HCT116 (cell line): ENCODE measurements at regions not wholly inside any gene's neighbourhood (a gene's known extent, or its start where the extent isn't known, plus 50 kb on each side); places are given as distances from the start of the nearest gene placed in this dataset.

Experiments used
- ATAC-seq: fragments of 200-7000 bp; cut with Tn5 transposase; 2 replicates; pipeline ENCODE4 v1.9.1; 2020; ENCODE audit warnings: mild to moderate bottlenecking, moderate library complexity
- BruUV-seq: library from RNA; stranded (reverse); fragments of 400-500 nt; replicated peaks from 2 replicates; lab custom pipeline; 2021; lab: Mats Ljungman, UMichigan
- CTCF ChIA-PET: fragments of 300-600 bp; sonication (Branson Sonifier 250); formaldehyde crosslinking; loops from one replicate; lab custom pipeline; 2021; ENCODE audit warnings: antibody characterized with exemption; lab: Charles Lee
- POLR2A ChIA-PET: fragments of 300-600, 350-600 bp; sonication (Branson Sonifier 250); formaldehyde crosslinking; loops from one replicate; lab custom pipeline; 2021; ENCODE audit warnings: antibody characterized with exemption; lab: Charles Lee
- RAD21 ChIA-PET, 2 experiments: fragments of 300-600 bp; sonication (Branson Sonifier 250); formaldehyde crosslinking; loops; one replicate each; lab custom pipeline; 2023; ENCODE audit warnings: low total read pairs in 2 of 2; ENCODE audit not compliant: uncharacterized antibody in 2 of 2, unreplicated experiment in 2 of 2, low non-redundant PET in 1 of 2; lab: Charles Lee
- DNase-seq: peaks from one replicate; pipeline ENCODE4 v3.0.0-alpha.2; 2010; ENCODE audit warnings: low read depth, low spot score
- H2AFZ ChIP-seq: fragments of 200-600 bp; shearing (Covaris generic), sonication (generic); 2 replicates; pipeline ENCODE4 v1.6.1; 2017; ENCODE audit warnings: low read depth, mixed run types, mixed read lengths, antibody characterized with exemption, low read length; ENCODE audit not compliant: poor library complexity, severe bottlenecking
- H3K27ac ChIP-seq: 2 replicates; pipeline ENCODE4 v1.5.1; 2012; ENCODE audit warnings: low read depth, low read length
- H3K27me3 ChIP-seq: fragments of 200-600 bp; sonication (generic); 2 replicates; pipeline ENCODE4 v1.6.1; 2016; ENCODE audit warnings: mixed run types, low read length, mixed read lengths; ENCODE audit not compliant: insufficient read depth
- H3K36me3 ChIP-seq, 2 experiments: fragments of 200-500 bp in 1 of 2; fragments of 200-600 bp in 1 of 2; sonication (Bioruptor generic) in 1 of 2; sonication (generic) in 1 of 2; 2 replicates each; pipeline versions ENCODE4 v1.5.1 to v1.6.1; 2014 to 2016; ENCODE audit warnings: low read length in 2 of 2, inconsistent platforms in 1 of 2, mixed read lengths in 1 of 2, mixed run types in 1 of 2; ENCODE audit not compliant: insufficient read depth in 2 of 2, control insufficient read depth in 1 of 2
- H3K4me1 ChIP-seq, 2 experiments: fragments of 200-600 bp in 1 of 2; sonication (generic) in 1 of 2; 2 replicates each; pipeline versions ENCODE4 v1.5.1 to v1.6.1; 2012 to 2017; ENCODE audit warnings: low read length in 2 of 2, inconsistent platforms in 1 of 2, mild to moderate bottlenecking in 1 of 2, mixed read lengths in 1 of 2, mixed run types in 1 of 2, moderate library complexity in 1 of 2; ENCODE audit not compliant: insufficient read depth in 2 of 2, control insufficient read depth in 1 of 2
- H3K4me2 ChIP-seq: fragments of 200-600 bp; sonication (generic); 2 replicates; pipeline ENCODE4 v1.6.1; 2017; ENCODE audit warnings: mixed run types, low read length, mixed read lengths
- H3K4me3 ChIP-seq, 2 experiments: fragments of 200-600 bp in 1 of 2; sonication (generic) in 1 of 2; replicated peaks in 1 of 2; 2 replicates each; pipeline ENCODE4 v1.5.1; 2011 to 2016; ENCODE audit warnings: low read length in 2 of 2, control low read depth in 1 of 2, low read depth in 1 of 2, mild to moderate bottlenecking in 1 of 2, mixed read lengths in 1 of 2, mixed run types in 1 of 2
- H3K79me2 ChIP-seq: fragments of 200-600 bp; sonication (generic); 2 replicates; pipeline ENCODE4 v1.6.1; 2017; ENCODE audit warnings: mild to moderate bottlenecking, mixed run types, low read length, moderate library complexity, mixed read lengths; ENCODE audit not compliant: insufficient read depth
- H3K9ac ChIP-seq: fragments of 200-600 bp; sonication (generic); 2 replicates; pipeline ENCODE4 v1.6.1; 2016; ENCODE audit warnings: low read length, mixed read lengths
- H3K9me2 ChIP-seq: fragments of 200-600 bp; sonication (generic), shearing (Covaris generic); 2 replicates; pipeline ENCODE4 v1.6.1; 2017; ENCODE audit warnings: mixed run types, mild to moderate bottlenecking, moderate library complexity; ENCODE audit not compliant: insufficient read depth
- H3K9me3 ChIP-seq, 2 experiments: fragments of 200-500 bp in 1 of 2; fragments of 200-600 bp in 1 of 2; sonication (Bioruptor generic) in 1 of 2; sonication (generic) in 1 of 2; 2 replicates each; pipeline ENCODE4 v1.6.1; 2014 to 2017; ENCODE audit warnings: low read length in 2 of 2, mixed read lengths in 2 of 2, inconsistent platforms in 1 of 2, low read depth in 1 of 2, mild to moderate bottlenecking in 1 of 2, mixed run types in 1 of 2, moderate library complexity in 1 of 2; ENCODE audit not compliant: control insufficient read depth in 1 of 2, insufficient read depth in 1 of 2
- H4K20me1 ChIP-seq: fragments of 200-600 bp; sonication (generic), shearing (Covaris generic); 2 replicates; pipeline ENCODE4 v1.6.1; 2017; ENCODE audit warnings: mixed run types, mild to moderate bottlenecking, moderate library complexity; ENCODE audit not compliant: insufficient read depth
- ATF3 ChIP-seq: IDR thresholded peaks from 2 replicates; pipeline ENCODE4 v1.6.1; 2012
- CEBPB ChIP-seq: IDR thresholded peaks from 2 replicates; pipeline ENCODE4 v1.6.1; 2012; ENCODE audit warnings: low read depth
- CTCF ChIP-seq, 3 experiments: fragments of 200-600 bp in 1 of 3; sonication (generic) in 1 of 3; IDR thresholded peaks in 2 of 3; conservative IDR thresholded peaks in 1 of 3; 2 replicates each; pipeline ENCODE4 v1.5.1; 2012 to 2017; ENCODE audit warnings: low read depth in 2 of 3, low read length in 2 of 3, antibody characterized with exemption in 1 of 3, borderline replicate concordance in 1 of 3, control low read depth in 1 of 3, mild to moderate bottlenecking in 1 of 3, mixed read lengths in 1 of 3, mixed run types in 1 of 3, moderate library complexity in 1 of 3; ENCODE audit not compliant: insufficient read depth in 1 of 3
- EGR1 ChIP-seq: IDR thresholded peaks from 2 replicates; pipeline ENCODE4 v1.6.1; 2012; ENCODE audit warnings: low read depth
- EZH2 ChIP-seq: fragments of 200-600 bp; sonication (generic); IDR thresholded peaks from 2 replicates; pipeline ENCODE4 v1.6.1; 2017; ENCODE audit warnings: antibody characterized with exemption, mixed run types
- EZH2phosphoT487 ChIP-seq: fragments of 200-600 bp; IDR thresholded peaks from 2 replicates; pipeline ENCODE4 v1.6.1; 2018; ENCODE audit warnings: antibody characterized with exemption, borderline replicate concordance
- FOSL1 ChIP-seq: IDR thresholded peaks from 2 replicates; pipeline ENCODE4 v1.6.1; 2012; ENCODE audit warnings: low read depth
- JUND ChIP-seq: IDR thresholded peaks from 2 replicates; pipeline ENCODE4 v1.6.1; 2012
- MAX ChIP-seq: IDR thresholded peaks from 2 replicates; pipeline ENCODE4 v1.6.1; 2012
- POLR2AphosphoS5 ChIP-seq: IDR thresholded peaks from 2 replicates; pipeline ENCODE4 v1.6.1; 2011; ENCODE audit warnings: mild to moderate bottlenecking, low read depth, low read length, moderate library complexity
- SIN3A ChIP-seq: IDR thresholded peaks from 2 replicates; pipeline ENCODE4 v1.6.1; 2012; ENCODE audit warnings: low read depth
- SP1 ChIP-seq: IDR thresholded peaks from 2 replicates; pipeline ENCODE4 v1.6.1; 2012; ENCODE audit warnings: low read depth
- SRF ChIP-seq: IDR thresholded peaks from 2 replicates; pipeline ENCODE4 v1.6.1; 2012; ENCODE audit warnings: low read depth
- TCF7L2 ChIP-seq: IDR thresholded peaks from 2 replicates; pipeline ENCODE4 v1.7.0; 2011; ENCODE audit warnings: borderline replicate concordance, inconsistent platforms; ENCODE audit not compliant: insufficient read depth, insufficient read length; ENCODE audit errors: extremely low read depth
- intact Hi-C: fragments of 100-400 bp; cut with micrococcal nuclease; formaldehyde crosslinking; loops from 2 replicates; pipeline ENCODE4 v1.10.0; 2022

GRCh38 chr12:17322090-17322489, 716.1 kb upstream of the LMO3 start:
- ChIA-PET RAD21 (no interaction called here), CTCF (no interaction called here), POLR2A (no interaction called here)
- H2AFZ ChIP-seq, result no peak overlapping the region
- H3K9me2 ChIP-seq, result no peaks in the 10 kb centered on the region
- BruUV-seq, result no TSS peak
- no peaks in the 10 kb centered on the region for H3K36me3 ChIP-seq
- no peaks in the 10 kb centered on the region; a peak in 2 of 4 replicates for H3K9me3 ChIP-seq
- ATAC-seq (no peak), DNase-seq (no peak)
- intact Hi-C loops, result no loop called here
- H3K27me3 ChIP-seq, result no peaks in the 10 kb centered on the region
- TF ChIP-seq EZH2phosphoT487 (no peak), EGR1 (no peak), CTCF (IDR thresholded peaks at IDR 0.05 in 2 of 3, conservative IDR thresholded peaks at IDR 0.05 in 1 of 3; ENCODE audit: borderline replicate concordance in 1 of 3, insufficient read depth in 1 of 3, low read depth in 2 of 3, low read length in 2 of 3) (no peak), CEBPB (no peak), POLR2AphosphoS5 (no peak), JUND (no peak), SP1 (no peak), TCF7L2 (no peak), MAX (no peak), SIN3A (no peak), SRF (no peak), EZH2 (no peak), ATF3 (no peak), FOSL1 (no peak)
- no peaks in the 10 kb centered on the region for H4K20me1 ChIP-seq
- no peak overlapping the region for H3K27ac ChIP-seq
- H3K4me2 ChIP-seq, result no peak overlapping the region
- no peak overlapping the region for H3K4me3 ChIP-seq
- H3K79me2 ChIP-seq, result no peaks in the 10 kb centered on the region
- H3K4me1 ChIP-seq, result no peaks in the 10 kb centered on the region
- H3K9ac ChIP-seq, result no peak overlapping the region
